ENCODE measurements at regions not wholly inside any gene's neighbourhood (a gene's known extent, or its start where the extent isn't known, plus 50 kb on each side); places are given as distances from the start of the nearest gene placed in this dataset.

DNA sequence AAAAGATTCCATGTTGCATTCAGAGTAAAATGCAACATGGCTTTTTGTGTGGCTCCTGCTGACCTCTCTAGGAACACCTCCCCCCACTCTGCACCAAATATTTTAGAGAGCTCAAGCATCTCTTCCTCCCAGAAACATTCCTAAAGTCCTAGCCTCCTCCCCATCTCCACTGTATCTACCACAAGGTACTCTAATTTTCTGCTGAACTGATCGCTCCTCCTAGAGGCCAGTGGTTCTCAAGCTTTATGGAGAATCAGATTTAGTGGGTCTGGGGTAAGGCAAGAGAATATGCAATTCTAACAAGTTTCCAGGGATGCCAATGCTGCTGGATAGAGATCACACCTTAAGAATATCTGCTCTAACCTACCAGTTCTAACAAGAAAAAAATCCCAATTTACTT lies 89.5 kb upstream of the HNRNPA3 start:
- Histone ChIP-seq H3K4me3 (ENCODE audit: low read depth, low read length) (no peak overlapping the region), H3K4me1 (ENCODE audit: control insufficient read depth, insufficient read depth, low read length) (no peaks in the 10 kb centered on the region), H3K36me3 (ENCODE audit: control insufficient read depth, insufficient read depth, low read length) (no peaks in the 10 kb centered on the region), H3K9me3 (ENCODE audit: control insufficient read depth, insufficient read depth, low read length) (no peaks in the 10 kb centered on the region), H3K27ac (ENCODE audit: low read depth, low read length) (no peak overlapping the region), H3K27me3 (ENCODE audit: control insufficient read depth, insufficient read depth, low read length) (no peaks in the 10 kb centered on the region)
- DNase-seq (ENCODE audit: low read depth in 4 of 6, low spot score in 6 of 6) = no peak
- WGBS (ENCODE audit: insufficient coverage) = no CpG with 5 or more reads among the region's 1 CpG

GRCh38 chr2:177124371-177124770 lies 88.2 kb upstream of the HNRNPA3 start:
- Histone ChIP-seq H3K4me3 (ENCODE audit: low read depth, low read length) (no peak overlapping the region), H3K4me1 (ENCODE audit: control insufficient read depth, insufficient read depth, low read length) (no peaks in the 10 kb centered on the region), H3K36me3 (ENCODE audit: control insufficient read depth, insufficient read depth, low read length) (no peaks in the 10 kb centered on the region), H3K27ac (ENCODE audit: low read depth, low read length) (no peak overlapping the region), H3K27me3 (ENCODE audit: control insufficient read depth, insufficient read depth, low read length) (no peaks in the 10 kb centered on the region), H3K9me3 (ENCODE audit: control insufficient read depth, insufficient read depth, low read length) (no peaks in the 10 kb centered on the region)
- no peak for DNase-seq (ENCODE audit: low read depth in 4 of 6, low spot score in 6 of 6)
- 100% methylated on average over 1 of the region's 2 CpGs for WGBS (ENCODE audit: insufficient coverage)

DNA sequence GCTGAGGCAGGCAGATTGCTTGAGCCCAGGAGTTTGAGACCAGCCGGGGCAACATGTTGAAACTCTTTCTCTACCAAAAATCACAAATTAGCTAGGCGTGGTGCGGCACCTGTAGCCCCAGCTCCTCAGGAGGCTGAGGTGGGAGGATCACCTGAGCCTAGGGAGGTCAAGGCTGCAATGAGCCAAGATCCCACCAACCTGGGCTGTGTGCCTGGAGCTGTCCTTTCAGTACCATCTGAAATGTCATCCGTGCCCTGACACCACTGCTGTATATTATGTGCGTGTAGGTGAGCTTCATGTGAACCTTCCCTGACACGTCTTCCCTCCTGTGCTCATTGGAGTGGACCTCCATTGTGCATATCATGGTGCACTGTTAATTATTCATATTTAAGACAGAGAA lies 84.8 kb upstream of the HNRNPA3 start:
- Histone ChIP-seq H3K9me3 (ENCODE audit: control insufficient read depth, insufficient read depth, low read length) (no peaks in the 10 kb centered on the region), H3K4me3 (ENCODE audit: low read depth, low read length) (no peak overlapping the region), H3K27me3 (ENCODE audit: control insufficient read depth, insufficient read depth, low read length) (no peaks in the 10 kb centered on the region), H3K27ac (ENCODE audit: low read depth, low read length) (no peak overlapping the region), H3K36me3 (ENCODE audit: control insufficient read depth, insufficient read depth, low read length) (no peaks in the 10 kb centered on the region), H3K4me1 (ENCODE audit: control insufficient read depth, insufficient read depth, low read length) (peaks cover 2% of the 10 kb centered on the region)
- WGBS (ENCODE audit: insufficient coverage) = 94% methylated on average over 4 of the region's 6 CpGs
- no peak for DNase-seq (ENCODE audit: low read depth in 4 of 6, low spot score in 6 of 6)

- Histone ChIP-seq H3K9me3 (ENCODE audit: control insufficient read depth, insufficient read depth, low read length) (no peaks in the 10 kb centered on the region), H3K4me3 (ENCODE audit: low read depth, low read length) (no peak overlapping the region), H3K36me3 (ENCODE audit: control insufficient read depth, insufficient read depth, low read length) (no peaks in the 10 kb centered on the region), H3K27ac (ENCODE audit: low read depth, low read length) (no peak overlapping the region), H3K27me3 (ENCODE audit: control insufficient read depth, insufficient read depth, low read length) (no peaks in the 10 kb centered on the region), H3K4me1 (ENCODE audit: control insufficient read depth, insufficient read depth, low read length) (peaks cover 2% of the 10 kb centered on the region)
- WGBS (ENCODE audit: insufficient coverage) = 90% methylated on average over 3 of the region's 3 CpGs
- no peak for DNase-seq (ENCODE audit: low read depth in 4 of 6, low spot score in 6 of 6)
These were observed 83.0 kb upstream of the HNRNPA3 start for GRCh38 chr2:177129610-177130009.

DNA sequence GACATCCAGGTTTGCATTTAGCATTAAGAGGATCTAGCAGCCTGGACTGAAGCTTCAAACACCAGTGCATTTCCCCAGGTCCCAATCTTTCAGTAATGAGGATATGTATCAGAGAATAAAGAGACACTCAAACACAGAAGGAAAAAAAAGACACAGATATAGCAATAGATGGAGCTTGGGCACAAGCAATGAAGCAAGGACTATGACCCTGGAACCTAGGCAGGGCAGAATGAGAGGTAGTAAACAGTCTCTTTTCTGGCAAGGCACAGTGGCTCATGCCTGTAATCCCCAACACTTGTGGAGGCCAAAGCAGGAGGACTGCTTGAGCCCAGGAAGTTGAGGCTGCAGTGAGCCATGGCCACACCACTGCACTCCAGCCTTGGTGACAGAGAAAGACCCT lies 80.7 kb upstream of the HNRNPA3 start:
- H3K27me3 ChIP-seq (ENCODE audit: control insufficient read depth, insufficient read depth, low read length) = no peaks in the 10 kb centered on the region
- H3K4me3 ChIP-seq (ENCODE audit: low read depth, low read length) = no peak overlapping the region
- no peaks in the 10 kb centered on the region for H3K36me3 ChIP-seq (ENCODE audit: control insufficient read depth, insufficient read depth, low read length)
- DNase-seq (ENCODE audit: low read depth in 4 of 6, low spot score in 6 of 6) = no peak
- no peaks in the 10 kb centered on the region for H3K9me3 ChIP-seq (ENCODE audit: control insufficient read depth, insufficient read depth, low read length)
- H3K4me1 ChIP-seq (ENCODE audit: control insufficient read depth, insufficient read depth, low read length) = peaks cover 2% of the 10 kb centered on the region
- H3K27ac ChIP-seq (ENCODE audit: low read depth, low read length) = no peak overlapping the region

DNA sequence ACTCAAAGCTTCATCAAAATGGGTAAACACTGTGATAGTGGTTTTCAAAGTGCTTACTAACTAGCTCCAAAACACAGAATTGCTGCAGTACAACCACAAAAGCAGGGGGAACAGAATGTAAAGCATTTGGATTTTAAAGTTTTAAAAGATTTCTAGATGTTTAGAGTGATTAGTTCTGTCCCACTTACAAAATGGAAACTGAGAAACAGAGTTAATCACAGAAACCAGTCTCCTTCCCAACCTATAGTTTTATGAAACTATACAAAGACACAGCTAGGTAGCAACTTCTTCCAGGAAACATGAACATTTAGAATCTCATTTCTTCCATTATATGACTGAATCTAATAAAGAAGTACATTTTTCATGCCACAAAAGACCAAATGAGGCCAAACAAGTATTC lies 73.8 kb upstream of the HNRNPA3 start:
- Histone ChIP-seq H3K27ac (ENCODE audit: low read depth, low read length) (no peak overlapping the region), H3K4me1 (ENCODE audit: control insufficient read depth, insufficient read depth, low read length) (no peaks in the 10 kb centered on the region), H3K27me3 (ENCODE audit: control insufficient read depth, insufficient read depth, low read length) (no peaks in the 10 kb centered on the region), H3K36me3 (ENCODE audit: control insufficient read depth, insufficient read depth, low read length) (no peaks in the 10 kb centered on the region), H3K9me3 (ENCODE audit: control insufficient read depth, insufficient read depth, low read length) (no peaks in the 10 kb centered on the region), H3K4me3 (ENCODE audit: low read depth, low read length) (no peak overlapping the region)
- no peak for DNase-seq (ENCODE audit: low read depth in 4 of 6, low spot score in 6 of 6)

GRCh38 chr2:177141866-177142265 lies 70.7 kb upstream of the HNRNPA3 start:
- no peak overlapping the region for H3K27ac ChIP-seq (ENCODE audit: low read depth, low read length)
- H3K4me3 ChIP-seq (ENCODE audit: low read depth, low read length) = no peak overlapping the region
- no peaks in the 10 kb centered on the region for H3K4me1 ChIP-seq (ENCODE audit: control insufficient read depth, insufficient read depth, low read length)
- DNase-seq (ENCODE audit: low read depth in 4 of 6, low spot score in 6 of 6) = peak in 1 of 6 donors; percentile 26
- H3K27me3 ChIP-seq (ENCODE audit: control insufficient read depth, insufficient read depth, low read length) = no peaks in the 10 kb centered on the region
- H3K36me3 ChIP-seq (ENCODE audit: control insufficient read depth, insufficient read depth, low read length) = no peaks in the 10 kb centered on the region
- 92% methylated on average over 2 of the region's 3 CpGs for WGBS (ENCODE audit: insufficient coverage)
- H3K9me3 ChIP-seq (ENCODE audit: control insufficient read depth, insufficient read depth, low read length) = no peaks in the 10 kb centered on the region

GRCh38 chr2:177143444-177143843 lies 69.2 kb upstream of the HNRNPA3 start:
- no peak overlapping the region for H3K4me3 ChIP-seq (ENCODE audit: low read depth, low read length)
- no peak overlapping the region for H3K27ac ChIP-seq (ENCODE audit: low read depth, low read length)
- H3K9me3 ChIP-seq (ENCODE audit: control insufficient read depth, insufficient read depth, low read length) = no peaks in the 10 kb centered on the region
- peaks cover 9% of the 10 kb centered on the region for H3K27me3 ChIP-seq (ENCODE audit: control insufficient read depth, insufficient read depth, low read length)
- DNase-seq (ENCODE audit: low read depth in 4 of 6, low spot score in 6 of 6) = peak in 2 of 6 donors; percentile 34 to 69
- H3K4me1 ChIP-seq (ENCODE audit: control insufficient read depth, insufficient read depth, low read length) = no peaks in the 10 kb centered on the region
- H3K36me3 ChIP-seq (ENCODE audit: control insufficient read depth, insufficient read depth, low read length) = no peaks in the 10 kb centered on the region
- WGBS (ENCODE audit: insufficient coverage) = no CpG with 5 or more reads among the region's 5 CpGs

GRCh38 chr2:177147093-177147694 lies 65.4 kb upstream of the HNRNPA3 start:
- H3K36me3 ChIP-seq (ENCODE audit: control insufficient read depth, insufficient read depth, low read length) = no peaks in the 10 kb centered on the region
- H3K27me3 ChIP-seq (ENCODE audit: control insufficient read depth, insufficient read depth, low read length) = peaks cover 13% of the 10 kb centered on the region
- H3K27ac ChIP-seq (ENCODE audit: low read depth, low read length) = no peak overlapping the region
- no peaks in the 10 kb centered on the region for H3K9me3 ChIP-seq (ENCODE audit: control insufficient read depth, insufficient read depth, low read length)
- H3K4me1 ChIP-seq (ENCODE audit: control insufficient read depth, insufficient read depth, low read length) = peaks cover 5% of the 10 kb centered on the region
- WGBS (ENCODE audit: insufficient coverage) = no CpG with 5 or more reads among the region's 2 CpGs
- no peak overlapping the region for H3K4me3 ChIP-seq (ENCODE audit: low read depth, low read length)
- DNase-seq (ENCODE audit: low read depth in 4 of 6, low spot score in 6 of 6) = peak in 4 of 6 donors; percentile 69 to 96 (median 80)

DNA sequence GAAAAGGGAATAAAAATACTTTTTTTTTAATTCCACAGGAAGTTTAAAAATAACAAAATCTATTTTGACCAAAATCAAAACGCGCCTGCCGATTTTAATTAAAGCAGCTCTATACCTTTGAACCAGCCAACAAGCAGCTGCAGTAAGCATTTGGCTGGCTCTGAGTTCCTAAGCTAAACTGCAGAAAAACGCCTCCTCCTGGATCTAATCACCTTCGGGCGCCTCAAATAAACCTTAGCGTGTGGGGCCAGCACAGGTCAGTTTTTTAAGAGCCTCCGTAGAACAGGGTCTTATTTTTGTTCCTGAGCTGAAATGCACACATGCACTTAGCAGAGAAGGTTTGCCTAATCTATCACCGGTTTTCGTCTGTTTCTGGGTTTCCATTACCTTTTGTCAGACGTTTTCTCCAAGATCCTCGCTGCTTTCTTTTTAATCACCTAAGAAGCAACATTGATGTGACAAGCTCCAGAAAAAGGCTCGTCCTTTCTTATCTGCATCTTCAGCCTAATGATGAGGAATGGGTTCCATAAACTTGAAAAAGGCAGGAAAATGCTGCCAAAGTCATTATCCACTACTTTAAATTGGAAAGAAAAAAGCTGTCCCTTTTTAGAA lies 64.7 kb upstream of the HNRNPA3 start:
- peak in 2 of 6 donors; percentile 39 to 71 for DNase-seq (ENCODE audit: low read depth in 4 of 6, low spot score in 6 of 6)
- H3K36me3 ChIP-seq (ENCODE audit: control insufficient read depth, insufficient read depth, low read length) = no peaks in the 10 kb centered on the region
- peak overlapping the region; percentile 43 for H3K4me3 ChIP-seq (ENCODE audit: low read depth, low read length)
- H3K4me1 ChIP-seq (ENCODE audit: control insufficient read depth, insufficient read depth, low read length) = peaks cover 5% of the 10 kb centered on the region
- no peak overlapping the region for H3K27ac ChIP-seq (ENCODE audit: low read depth, low read length)
- H3K9me3 ChIP-seq (ENCODE audit: control insufficient read depth, insufficient read depth, low read length) = no peaks in the 10 kb centered on the region
- 51% methylated on average over 11 of the region's 13 CpGs for WGBS (ENCODE audit: insufficient coverage)
- peaks cover 13% of the 10 kb centered on the region for H3K27me3 ChIP-seq (ENCODE audit: control insufficient read depth, insufficient read depth, low read length)
